ENCODE measurements at regions not wholly inside any gene's neighbourhood (a gene's known extent, or its start where the extent isn't known, plus 50 kb on each side); places are given as distances from the start of the nearest gene placed in this dataset.

DNA sequence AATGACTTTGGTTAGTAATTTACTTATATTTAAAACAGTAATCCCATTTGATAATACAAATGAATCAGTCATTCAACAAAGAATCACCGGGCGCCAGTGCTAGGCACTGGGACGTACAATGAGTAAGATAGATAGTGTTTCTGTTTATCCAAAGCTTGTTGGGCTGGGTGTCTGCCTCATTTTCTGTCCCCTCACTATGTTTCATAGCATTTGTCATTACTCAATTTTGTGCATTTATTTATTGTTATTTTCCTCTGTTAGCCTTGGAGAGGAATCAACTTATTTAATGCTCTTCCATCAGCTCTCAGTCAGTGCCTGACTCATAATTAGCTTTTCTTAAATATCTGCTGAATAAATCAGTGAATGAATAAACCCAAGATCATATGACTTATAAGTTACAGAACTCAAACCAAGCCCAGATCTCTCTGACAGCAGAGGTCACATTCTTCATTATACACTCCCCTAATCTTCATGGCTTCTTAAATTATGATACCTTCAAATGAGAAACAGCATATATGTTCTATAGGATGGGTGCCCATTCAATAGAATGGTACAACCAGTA, 86.2 kb downstream of the TSPAN8 start:
- H3K36me3 ChIP-seq: no peaks in the 10 kb centered on the region
- 81% methylated on average over 3 of the region's 3 CpGs for WGBS
- H3K4me1 ChIP-seq: no peaks in the 10 kb centered on the region
- no peak overlapping the region for H3K4me3 ChIP-seq
- H3K9me3 ChIP-seq: no peaks in the 10 kb centered on the region
- DNase-seq (ENCODE audit: extremely low spot score): no peak
- intact Hi-C loops (cut with DNase I): no loop called here
- H3K27me3 ChIP-seq: no peaks in the 10 kb centered on the region
- TF ChIP-seq, protein P1, sequence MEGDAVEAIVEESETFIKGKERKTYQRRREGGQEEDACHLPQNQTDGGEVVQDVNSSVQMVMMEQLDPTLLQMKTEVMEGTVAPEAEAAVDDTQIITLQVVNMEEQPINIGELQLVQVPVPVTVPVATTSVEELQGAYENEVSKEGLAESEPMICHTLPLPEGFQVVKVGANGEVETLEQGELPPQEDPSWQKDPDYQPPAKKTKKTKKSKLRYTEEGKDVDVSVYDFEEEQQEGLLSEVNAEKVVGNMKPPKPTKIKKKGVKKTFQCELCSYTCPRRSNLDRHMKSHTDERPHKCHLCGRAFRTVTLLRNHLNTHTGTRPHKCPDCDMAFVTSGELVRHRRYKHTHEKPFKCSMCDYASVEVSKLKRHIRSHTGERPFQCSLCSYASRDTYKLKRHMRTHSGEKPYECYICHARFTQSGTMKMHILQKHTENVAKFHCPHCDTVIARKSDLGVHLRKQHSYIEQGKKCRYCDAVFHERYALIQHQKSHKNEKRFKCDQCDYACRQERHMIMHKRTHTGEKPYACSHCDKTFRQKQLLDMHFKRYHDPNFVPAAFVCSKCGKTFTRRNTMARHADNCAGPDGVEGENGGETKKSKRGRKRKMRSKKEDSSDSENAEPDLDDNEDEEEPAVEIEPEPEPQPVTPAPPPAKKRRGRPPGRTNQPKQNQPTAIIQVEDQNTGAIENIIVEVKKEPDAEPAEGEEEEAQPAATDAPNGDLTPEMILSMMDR (IDR thresholded peaks at IDR 0.05): no peak
- TF ChIP-seq POLR2A (IDR thresholded peaks at IDR 0.05; ENCODE audit: low read depth): no peak
- TF ChIP-seq POLR2AphosphoS5 (IDR thresholded peaks at IDR 0.05): no peak
- no peak for TF ChIP-seq EP300 (IDR thresholded peaks at IDR 0.05)
- no peak overlapping the region for H3K27ac ChIP-seq (replicated peaks in 1 of 4)

DNA sequence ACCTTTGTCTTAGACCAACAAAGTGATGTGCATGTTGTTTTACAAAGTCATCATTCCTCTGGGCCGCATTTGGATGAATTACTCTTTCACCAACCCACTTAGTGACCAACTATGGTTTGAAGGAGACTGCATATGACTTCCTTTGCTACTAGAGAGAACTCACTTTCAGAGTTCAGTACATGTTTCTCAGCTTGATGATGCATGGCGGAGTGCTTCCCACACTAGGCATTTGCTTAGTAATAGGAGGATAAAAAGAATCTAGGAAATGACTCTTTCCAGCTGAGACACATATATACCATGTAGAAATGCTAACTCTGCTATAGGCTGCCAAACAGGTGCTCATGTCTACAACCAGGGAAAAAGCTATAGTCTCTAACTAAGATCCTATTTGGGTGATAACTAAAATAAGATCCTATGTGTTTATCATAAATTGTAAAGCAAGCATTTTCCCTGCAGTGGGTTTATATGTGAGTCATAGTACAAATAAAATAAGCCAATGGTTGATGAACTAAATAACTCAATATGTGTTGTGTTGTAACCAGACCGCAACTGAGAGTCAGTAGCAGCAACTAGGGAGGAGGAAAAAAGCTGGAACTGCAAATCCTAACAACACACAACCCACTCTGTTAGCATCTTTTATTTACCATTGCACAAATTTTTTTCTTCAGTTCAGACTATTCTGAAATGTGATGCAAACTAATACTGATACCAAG, 87.2 kb downstream of the TSPAN8 start:
- no peak for DNase-seq (ENCODE audit: extremely low spot score)
- 88% methylated on average over 3 of the region's 3 CpGs for WGBS
- no peak overlapping the region for H3K27ac ChIP-seq (replicated peaks in 1 of 4)

DNA sequence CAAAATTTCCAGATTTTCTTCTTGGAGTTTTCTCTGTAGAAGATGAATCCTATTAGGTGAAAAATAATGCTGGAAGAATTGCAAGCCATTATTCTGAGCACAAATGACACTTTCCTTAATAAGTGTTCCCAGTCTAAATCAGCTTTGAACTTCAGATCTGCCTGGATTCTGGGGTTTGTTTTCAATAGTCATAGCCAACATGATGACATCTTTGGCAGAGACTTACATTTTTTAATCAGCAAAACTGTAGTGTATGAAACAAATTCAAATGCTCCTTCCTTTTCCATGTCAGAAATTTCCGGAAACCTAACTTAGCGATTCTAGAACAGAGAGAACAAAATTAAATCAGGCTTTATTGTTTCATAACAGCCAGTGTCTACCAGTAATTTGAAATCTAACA, 88.5 kb downstream of the TSPAN8 start:
- H3K36me3 ChIP-seq: no peaks in the 10 kb centered on the region
- intact Hi-C loops (cut with DNase I): no loop called here

More for the DNA sequence above, 87.2 kb downstream of the TSPAN8 start:
- H3K4me3 ChIP-seq: no peak overlapping the region
- no peaks in the 10 kb centered on the region for H3K9me3 ChIP-seq
- H3K27me3 ChIP-seq: no peaks in the 10 kb centered on the region
- no peaks in the 10 kb centered on the region for H3K4me1 ChIP-seq
- no peaks in the 10 kb centered on the region for H3K36me3 ChIP-seq
- intact Hi-C loops (cut with DNase I): no loop called here
- TF ChIP-seq POLR2A (IDR thresholded peaks at IDR 0.05; ENCODE audit: low read depth) (no peak), POLR2AphosphoS5 (IDR thresholded peaks at IDR 0.05) (no peak), EP300 (IDR thresholded peaks at IDR 0.05) (no peak)
- TF ChIP-seq, protein P1 (IDR thresholded peaks at IDR 0.05): no peak

DNA sequence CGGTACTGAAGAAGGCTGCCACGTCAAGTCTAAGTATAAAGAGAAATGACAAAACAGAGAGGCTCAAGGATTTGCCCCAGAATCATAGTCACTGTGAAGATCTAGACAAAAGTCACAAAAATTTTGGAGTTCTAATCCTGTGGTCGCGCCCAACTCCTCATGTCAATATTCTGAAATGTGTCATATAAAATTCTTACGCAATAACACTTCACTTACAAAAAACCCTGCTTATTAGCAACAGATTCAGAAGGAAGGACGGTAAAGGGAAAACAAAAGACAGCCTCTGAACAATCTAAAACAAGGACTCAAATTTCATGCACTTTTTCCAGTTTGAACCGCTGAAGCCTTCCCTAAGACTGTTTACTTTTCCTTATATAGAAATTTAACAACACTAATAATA, 94.7 kb downstream of the TSPAN8 start:
- H3K27ac ChIP-seq (replicated peaks in 1 of 4): no peak overlapping the region
- no peak for DNase-seq (ENCODE audit: extremely low spot score)
- H3K4me1 ChIP-seq: no peaks in the 10 kb centered on the region
- no peaks in the 10 kb centered on the region for H3K9me3 ChIP-seq
- TF ChIP-seq, protein P1 (IDR thresholded peaks at IDR 0.05): no peak
- TF ChIP-seq EP300 (IDR thresholded peaks at IDR 0.05) (no peak), POLR2AphosphoS5 (IDR thresholded peaks at IDR 0.05) (no peak), POLR2A (IDR thresholded peaks at IDR 0.05; ENCODE audit: low read depth) (no peak)
- no peaks in the 10 kb centered on the region for H3K36me3 ChIP-seq
- 62% methylated on average over 7 of the region's 7 CpGs for WGBS
- H3K4me3 ChIP-seq: no peak overlapping the region
- H3K27me3 ChIP-seq: no peaks in the 10 kb centered on the region
- intact Hi-C loops (cut with DNase I): no loop called here

More for the DNA sequence above, 88.5 kb downstream of the TSPAN8 start:
- Histone ChIP-seq H3K9me3 (no peaks in the 10 kb centered on the region), H3K27me3 (no peaks in the 10 kb centered on the region), H3K27ac (replicated peaks in 1 of 4) (no peak overlapping the region), H3K4me3 (no peak overlapping the region), H3K4me1 (no peaks in the 10 kb centered on the region)
- TF ChIP-seq POLR2A (IDR thresholded peaks at IDR 0.05; ENCODE audit: low read depth) (no peak), POLR2AphosphoS5 (IDR thresholded peaks at IDR 0.05) (no peak), EP300 (IDR thresholded peaks at IDR 0.05) (no peak)
- TF ChIP-seq, protein P1 (IDR thresholded peaks at IDR 0.05): no peak
- no peak for DNase-seq (ENCODE audit: extremely low spot score)
- WGBS: 75% methylated on average over 2 of the region's 2 CpGs

Data from esophagus muscularis mucosa (tissue), 4 donors.